ENCODE measurements at regions not wholly inside any gene's neighbourhood (a gene's known extent, or its start where the extent isn't known, plus 50 kb on each side); places are given as distances from the start of the nearest gene placed in this dataset.
"Not testable (repeated sequence)": the region's sequence is repeated elsewhere in the genome, so short reads cannot be mapped to it uniquely, and the experiment has no call there.

DNA sequence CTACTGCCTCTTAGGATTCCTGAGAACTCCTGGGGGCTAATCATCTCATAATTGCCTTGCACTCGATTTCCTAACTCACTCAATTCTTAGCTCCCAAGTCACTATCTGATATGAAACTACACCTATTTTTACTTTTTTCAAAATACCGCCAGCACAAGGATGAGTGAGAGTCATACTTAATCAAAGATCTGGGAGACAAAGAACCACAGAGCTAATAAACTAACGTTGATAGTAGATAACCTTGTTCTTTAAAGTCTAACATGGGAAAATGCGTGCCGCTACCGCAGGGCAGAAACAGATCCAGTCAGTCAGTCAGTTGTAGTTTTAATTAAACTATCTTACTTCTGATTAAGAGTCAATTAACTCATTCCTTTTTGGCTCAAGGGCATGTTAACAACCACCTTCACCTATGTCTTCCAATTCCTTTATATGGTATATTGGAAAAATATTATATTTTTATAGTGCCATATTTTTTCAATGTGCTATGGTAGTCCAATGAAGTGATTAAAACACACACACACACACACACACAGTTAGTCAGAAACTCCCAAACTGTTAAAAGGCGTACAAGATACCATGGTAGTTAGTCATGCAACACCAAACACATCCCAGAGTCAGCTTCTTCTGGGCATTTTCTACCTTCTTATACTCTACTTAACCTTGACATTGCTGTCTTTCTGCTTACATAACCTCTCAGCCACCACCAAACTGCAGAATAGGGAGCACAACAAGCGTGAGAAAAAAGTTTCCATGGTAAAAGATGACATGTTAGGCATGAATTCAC is 114.0 kb downstream of the KLHL28 start:
- TF ChIP-seq, protein P1, sequence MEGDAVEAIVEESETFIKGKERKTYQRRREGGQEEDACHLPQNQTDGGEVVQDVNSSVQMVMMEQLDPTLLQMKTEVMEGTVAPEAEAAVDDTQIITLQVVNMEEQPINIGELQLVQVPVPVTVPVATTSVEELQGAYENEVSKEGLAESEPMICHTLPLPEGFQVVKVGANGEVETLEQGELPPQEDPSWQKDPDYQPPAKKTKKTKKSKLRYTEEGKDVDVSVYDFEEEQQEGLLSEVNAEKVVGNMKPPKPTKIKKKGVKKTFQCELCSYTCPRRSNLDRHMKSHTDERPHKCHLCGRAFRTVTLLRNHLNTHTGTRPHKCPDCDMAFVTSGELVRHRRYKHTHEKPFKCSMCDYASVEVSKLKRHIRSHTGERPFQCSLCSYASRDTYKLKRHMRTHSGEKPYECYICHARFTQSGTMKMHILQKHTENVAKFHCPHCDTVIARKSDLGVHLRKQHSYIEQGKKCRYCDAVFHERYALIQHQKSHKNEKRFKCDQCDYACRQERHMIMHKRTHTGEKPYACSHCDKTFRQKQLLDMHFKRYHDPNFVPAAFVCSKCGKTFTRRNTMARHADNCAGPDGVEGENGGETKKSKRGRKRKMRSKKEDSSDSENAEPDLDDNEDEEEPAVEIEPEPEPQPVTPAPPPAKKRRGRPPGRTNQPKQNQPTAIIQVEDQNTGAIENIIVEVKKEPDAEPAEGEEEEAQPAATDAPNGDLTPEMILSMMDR (IDR thresholded peaks at IDR 0.05), result no peak
- Histone ChIP-seq H3K27ac (no peak overlapping the region), H3K4me1 (ENCODE audit: control insufficient read depth in 1 of 2, insufficient read depth in 1 of 2, low read depth in 1 of 2, low read length in 1 of 2) (no peaks in the 10 kb centered on the region), H3K4me3 (ENCODE audit: low read depth in 1 of 2, low read length in 1 of 2) (no peak overlapping the region), H3K36me3 (no peaks in the 10 kb centered on the region), H3K27me3 (peaks cover 4% of the 10 kb centered on the region), H3K9me3 (no peaks in the 10 kb centered on the region)

GRCh38 chr14:44846232-44846824 is 115.4 kb downstream of the KLHL28 start:
- no peak overlapping the region for H3K4me3 ChIP-seq (ENCODE audit: low read depth in 1 of 2, low read length in 1 of 2)
- no peaks in the 10 kb centered on the region for H3K36me3 ChIP-seq
- H3K4me1 ChIP-seq (ENCODE audit: control insufficient read depth in 1 of 2, insufficient read depth in 1 of 2, low read depth in 1 of 2, low read length in 1 of 2), result no peaks in the 10 kb centered on the region
- H3K27ac ChIP-seq, result no peak overlapping the region
- peaks cover 4% of the 10 kb centered on the region for H3K27me3 ChIP-seq
- H3K9me3 ChIP-seq, result no peaks in the 10 kb centered on the region
- TF ChIP-seq, protein P1 (IDR thresholded peaks at IDR 0.05), result peak; percentile 14

GRCh38 chr14:44835928-44836327 is 125.8 kb downstream of the KLHL28 start:
- not testable (repeated sequence) for H3K4me1 ChIP-seq (ENCODE audit: control insufficient read depth in 1 of 2, insufficient read depth in 1 of 2, low read depth in 1 of 2, low read length in 1 of 2); H3K4me3 ChIP-seq (ENCODE audit: low read depth in 1 of 2, low read length in 1 of 2); H3K27ac ChIP-seq; H3K27me3 ChIP-seq; H3K9me3 ChIP-seq; H3K36me3 ChIP-seq

DNA sequence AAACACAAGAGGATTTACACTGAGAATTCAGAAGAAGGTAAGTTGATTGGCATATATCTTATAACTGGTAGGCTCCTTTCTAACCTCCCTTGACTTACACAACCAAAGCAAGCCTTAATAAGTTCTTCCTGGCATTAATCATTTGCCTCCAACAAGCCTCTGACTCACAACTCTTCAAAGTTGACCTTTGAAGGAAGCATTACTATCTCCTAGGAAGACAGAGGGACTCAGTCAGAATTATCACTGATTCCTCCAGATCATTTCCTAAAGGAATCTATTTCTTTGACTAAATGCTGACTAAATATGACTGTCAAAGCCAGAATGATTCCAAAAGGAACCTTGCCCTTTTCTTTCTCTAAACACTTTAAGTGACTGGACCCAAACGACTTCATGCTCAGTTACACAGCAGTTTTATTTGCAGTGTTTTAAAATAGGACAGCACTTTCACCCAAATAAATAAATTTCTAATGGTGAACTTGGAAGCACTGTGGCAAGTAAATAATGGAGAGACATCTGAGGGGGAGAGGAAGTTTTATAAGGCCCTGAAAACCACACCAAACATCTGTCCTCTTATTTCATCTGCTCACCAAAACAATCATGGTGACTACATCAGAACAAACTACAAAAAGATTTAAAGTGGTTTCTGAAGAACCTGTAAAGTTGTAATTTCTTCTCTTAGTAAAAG is 128.2 kb downstream of the KLHL28 start:
- H3K27ac ChIP-seq, result no peak overlapping the region
- no peaks in the 10 kb centered on the region for H3K4me1 ChIP-seq (ENCODE audit: control insufficient read depth in 1 of 2, insufficient read depth in 1 of 2, low read depth in 1 of 2, low read length in 1 of 2)
- H3K36me3 ChIP-seq, result no peaks in the 10 kb centered on the region
- H3K4me3 ChIP-seq (ENCODE audit: low read depth in 1 of 2, low read length in 1 of 2), result no peak overlapping the region
- peaks cover 4% of the 10 kb centered on the region for H3K27me3 ChIP-seq
- TF ChIP-seq, protein P1 (IDR thresholded peaks at IDR 0.05), result no peak
- no peaks in the 10 kb centered on the region for H3K9me3 ChIP-seq

- Histone ChIP-seq H3K27ac (no peak overlapping the region), H3K36me3 (no peaks in the 10 kb centered on the region), H3K4me1 (ENCODE audit: control insufficient read depth in 1 of 2, insufficient read depth in 1 of 2, low read depth in 1 of 2, low read length in 1 of 2) (no peaks in the 10 kb centered on the region), H3K4me3 (ENCODE audit: low read depth in 1 of 2, low read length in 1 of 2) (no peak overlapping the region), H3K27me3 (peaks cover 4% of the 10 kb centered on the region), H3K9me3 (no peaks in the 10 kb centered on the region)
- TF ChIP-seq, protein P1 (IDR thresholded peaks at IDR 0.05), result no peak
Measured at GRCh38 chr14:44830371-44830770, 131.4 kb downstream of the KLHL28 start.

- Histone ChIP-seq H3K36me3 (no peaks in the 10 kb centered on the region), H3K27ac (no peak overlapping the region), H3K4me3 (ENCODE audit: low read depth in 1 of 2, low read length in 1 of 2) (no peak overlapping the region), H3K27me3 (peaks cover 3% of the 10 kb centered on the region), H3K4me1 (ENCODE audit: control insufficient read depth in 1 of 2, insufficient read depth in 1 of 2, low read depth in 1 of 2, low read length in 1 of 2) (no peaks in the 10 kb centered on the region), H3K9me3 (no peaks in the 10 kb centered on the region)
- TF ChIP-seq, protein P1 (IDR thresholded peaks at IDR 0.05), result no peak
Measured at GRCh38 chr14:44829021-44829420, 132.7 kb downstream of the KLHL28 start.

All from neutrophil (primary cell).